ENCODE measurements at regions not wholly inside any gene's neighbourhood (a gene's known extent, or its start where the extent isn't known, plus 50 kb on each side); places are given as distances from the start of the nearest gene placed in this dataset.

DNA sequence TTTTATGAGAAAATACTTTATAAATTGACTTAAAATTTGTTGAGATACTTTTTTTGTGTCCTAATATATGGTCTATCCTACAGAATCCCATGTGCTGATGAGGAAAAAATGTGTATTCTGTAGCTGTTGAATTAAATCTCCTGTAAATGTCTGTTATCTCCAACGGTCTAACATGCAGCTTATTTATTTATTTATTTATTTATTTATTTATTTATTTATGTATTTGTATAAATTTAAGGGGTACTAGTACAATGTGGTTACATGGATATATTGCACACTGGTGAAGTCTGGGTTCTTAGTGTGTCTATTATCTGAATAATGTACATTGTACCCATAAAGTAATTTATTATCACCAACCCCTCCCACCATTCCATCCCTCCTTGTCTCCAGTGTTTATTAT lies 315.5 kb downstream of the TENT5A start (continued):
- TF ChIP-seq ZNF555 (tag by site-specific recombination; conservative IDR thresholded peaks at IDR 0.05) (peak; percentile 74), ZNF48 (tag by site-specific recombination; IDR thresholded peaks at IDR 0.05) (no peak), ZNF157 (tag by site-specific recombination; IDR thresholded peaks at IDR 0.05) (no peak), ZNF433 (tag by site-specific recombination; IDR thresholded peaks at IDR 0.05; ENCODE audit: low read depth) (0 out of 2 replicates have a peak, but pooled peaks have one; percentile 11), ZNF654 (tag by site-specific recombination; IDR thresholded peaks at IDR 0.05; ENCODE audit: low read depth) (no peak), ZBTB49 (tag by site-specific recombination; IDR thresholded peaks at IDR 0.05; ENCODE audit: low read depth) (no peak), ZNF394 (tag by site-specific recombination; IDR thresholded peaks at IDR 0.05; ENCODE audit: borderline replicate concordance) (peak; percentile 82; the same call in 1 of the 2 replicates), ZXDB (tag by site-specific recombination; IDR thresholded peaks at IDR 0.05) (0 out of 2 replicates have a peak, but pooled peaks have one; percentile 28), ZBTB48 (tag by site-specific recombination; IDR thresholded peaks at IDR 0.05) (no peak), ZNF768 (tag by site-specific recombination; IDR thresholded peaks at IDR 0.05) (no peak)
- TF ChIP-seq, protein P1, sequence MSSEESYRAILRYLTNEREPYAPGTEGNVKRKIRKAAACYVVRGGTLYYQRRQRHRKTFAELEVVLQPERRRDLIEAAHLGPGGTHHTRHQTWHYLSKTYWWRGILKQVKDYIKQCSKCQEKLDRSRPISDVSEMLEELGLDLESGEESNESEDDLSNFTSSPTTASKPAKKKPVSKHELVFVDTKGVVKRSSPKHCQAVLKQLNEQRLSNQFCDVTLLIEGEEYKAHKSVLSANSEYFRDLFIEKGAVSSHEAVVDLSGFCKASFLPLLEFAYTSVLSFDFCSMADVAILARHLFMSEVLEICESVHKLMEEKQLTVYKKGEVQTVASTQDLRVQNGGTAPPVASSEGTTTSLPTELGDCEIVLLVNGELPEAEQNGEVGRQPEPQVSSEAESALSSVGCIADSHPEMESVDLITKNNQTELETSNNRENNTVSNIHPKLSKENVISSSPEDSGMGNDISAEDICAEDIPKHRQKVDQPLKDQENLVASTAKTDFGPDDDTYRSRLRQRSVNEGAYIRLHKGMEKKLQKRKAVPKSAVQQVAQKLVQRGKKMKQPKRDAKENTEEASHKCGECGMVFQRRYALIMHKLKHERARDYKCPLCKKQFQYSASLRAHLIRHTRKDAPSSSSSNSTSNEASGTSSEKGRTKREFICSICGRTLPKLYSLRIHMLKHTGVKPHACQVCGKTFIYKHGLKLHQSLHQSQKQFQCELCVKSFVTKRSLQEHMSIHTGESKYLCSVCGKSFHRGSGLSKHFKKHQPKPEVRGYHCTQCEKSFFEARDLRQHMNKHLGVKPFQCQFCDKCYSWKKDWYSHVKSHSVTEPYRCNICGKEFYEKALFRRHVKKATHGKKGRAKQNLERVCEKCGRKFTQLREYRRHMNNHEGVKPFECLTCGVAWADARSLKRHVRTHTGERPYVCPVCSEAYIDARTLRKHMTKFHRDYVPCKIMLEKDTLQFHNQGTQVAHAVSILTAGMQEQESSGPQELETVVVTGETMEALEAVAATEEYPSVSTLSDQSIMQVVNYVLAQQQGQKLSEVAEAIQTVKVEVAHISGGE (tag by site-specific recombination; conservative IDR thresholded peaks at IDR 0.05; ENCODE audit: low read depth): peak; percentile 65
- TF ChIP-seq, protein P2, sequence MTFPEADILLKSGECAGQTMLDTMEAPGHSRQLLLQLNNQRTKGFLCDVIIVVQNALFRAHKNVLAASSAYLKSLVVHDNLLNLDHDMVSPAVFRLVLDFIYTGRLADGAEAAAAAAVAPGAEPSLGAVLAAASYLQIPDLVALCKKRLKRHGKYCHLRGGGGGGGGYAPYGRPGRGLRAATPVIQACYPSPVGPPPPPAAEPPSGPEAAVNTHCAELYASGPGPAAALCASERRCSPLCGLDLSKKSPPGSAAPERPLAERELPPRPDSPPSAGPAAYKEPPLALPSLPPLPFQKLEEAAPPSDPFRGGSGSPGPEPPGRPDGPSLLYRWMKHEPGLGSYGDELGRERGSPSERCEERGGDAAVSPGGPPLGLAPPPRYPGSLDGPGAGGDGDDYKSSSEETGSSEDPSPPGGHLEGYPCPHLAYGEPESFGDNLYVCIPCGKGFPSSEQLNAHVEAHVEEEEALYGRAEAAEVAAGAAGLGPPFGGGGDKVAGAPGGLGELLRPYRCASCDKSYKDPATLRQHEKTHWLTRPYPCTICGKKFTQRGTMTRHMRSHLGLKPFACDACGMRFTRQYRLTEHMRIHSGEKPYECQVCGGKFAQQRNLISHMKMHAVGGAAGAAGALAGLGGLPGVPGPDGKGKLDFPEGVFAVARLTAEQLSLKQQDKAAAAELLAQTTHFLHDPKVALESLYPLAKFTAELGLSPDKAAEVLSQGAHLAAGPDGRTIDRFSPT (tag by site-specific recombination; IDR thresholded peaks at IDR 0.05): no peak

- POLR2A ChIA-PET: no interaction called here
- H3K36me3 ChIP-seq (ENCODE audit: control insufficient read depth in 2 of 2, insufficient read depth in 1 of 2, low read length in 2 of 2): no peaks in the 10 kb centered on the region
- no peak overlapping the region for H3K27ac ChIP-seq (ENCODE audit: extremely low read depth, low read depth, low read length)
- CTCF ChIA-PET: no interaction called here
- no peaks in the 10 kb centered on the region for H3K4me1 ChIP-seq (ENCODE audit: control insufficient read depth, insufficient read depth, low read length)
- no peaks in the 10 kb centered on the region for H3K9me3 ChIP-seq (ENCODE audit: control insufficient read depth, insufficient read depth, low read depth, low read length)
- H3K4me3 ChIP-seq (ENCODE audit: low read depth, low read length): no peak overlapping the region
- no peak for TF ChIP-seq ZNF549 (tag by site-specific recombination; IDR thresholded peaks at IDR 0.05)
- TF ChIP-seq ZNF354C (tag by site-specific recombination; IDR thresholded peaks at IDR 0.05; ENCODE audit: borderline replicate concordance, low read depth): no peak
- TF ChIP-seq MYNN (tag by site-specific recombination; IDR thresholded peaks at IDR 0.05; ENCODE audit: borderline replicate concordance): no peak
- TF ChIP-seq ZNF26 (tag by site-specific recombination; IDR thresholded peaks at IDR 0.05): no peak
- no peak for TF ChIP-seq ZNF280C (tag by site-specific recombination; IDR thresholded peaks at IDR 0.05)
- no peak for TF ChIP-seq ZNF335 (tag by site-specific recombination; conservative IDR thresholded peaks at IDR 0.05)
- no peak for TF ChIP-seq ZNF560 (tag by site-specific recombination; IDR thresholded peaks at IDR 0.05; ENCODE audit: borderline replicate concordance)
- no peak for TF ChIP-seq BCL6B (tag by site-specific recombination; IDR thresholded peaks at IDR 0.05)
- TF ChIP-seq, protein P3, sequence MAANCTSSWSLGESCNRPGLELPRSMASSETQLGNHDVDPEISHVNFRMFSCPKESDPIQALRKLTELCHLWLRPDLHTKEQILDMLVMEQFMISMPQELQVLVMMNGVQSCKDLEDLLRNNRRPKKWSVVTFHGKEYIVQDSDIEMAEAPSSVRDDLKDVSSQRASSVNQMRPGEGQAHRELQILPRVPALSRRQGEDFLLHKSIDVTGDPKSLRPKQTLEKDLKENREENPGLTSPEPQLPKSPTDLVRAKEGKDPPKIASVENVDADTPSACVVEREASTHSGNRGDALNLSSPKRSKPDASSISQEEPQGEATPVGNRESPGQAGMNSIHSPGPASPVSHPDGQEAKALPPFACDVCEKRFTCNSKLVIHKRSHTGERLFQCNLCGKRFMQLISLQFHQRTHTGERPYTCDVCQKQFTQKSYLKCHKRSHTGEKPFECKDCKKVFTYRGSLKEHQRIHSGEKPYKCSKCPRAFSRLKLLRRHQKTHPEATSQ (tag by site-specific recombination; IDR thresholded peaks at IDR 0.05): no peak
- no peak for TF ChIP-seq FEZF1 (tag by site-specific recombination; IDR thresholded peaks at IDR 0.05)
Observed at GRCh38 chr6:81413306-81413705, 339.2 kb downstream of the TENT5A start.
